OCI-LY7 (cell line): ENCODE measurements at regions not wholly inside any gene's neighbourhood (a gene's known extent, or its start where the extent isn't known, plus 50 kb on each side); places are given as distances from the start of the nearest gene placed in this dataset.

Experiments used
- BruUV-seq: library from RNA; stranded (reverse); fragments of 400-500 nt; replicated peaks from 2 replicates; lab custom pipeline; 2021; lab: Mats Ljungman, UMichigan
- CTCF ChIA-PET: fragments of 300-600 bp; sonication (Branson Sonifier 250); formaldehyde crosslinking; loops from one replicate; lab custom pipeline; 2022; ENCODE audit warnings: antibody characterized with exemption; ENCODE audit not compliant: unreplicated experiment; lab: Charles Lee
- POLR2A ChIA-PET: fragments of 300-600 bp; sonication (Branson Sonifier 250); formaldehyde crosslinking; loops from one replicate; lab custom pipeline; 2022; ENCODE audit warnings: antibody characterized with exemption; lab: Charles Lee
- DNase-seq: peaks from one replicate; pipeline ENCODE4 v3.0.0-alpha.2; 2015; ENCODE audit warnings: low spot score
- H2AFZ ChIP-seq: fragments of 200-600 bp; sonication (generic), shearing (Covaris generic); 2 replicates; pipeline ENCODE4 v1.6.1; 2014; ENCODE audit warnings: mild to moderate bottlenecking, antibody characterized with exemption, low read length, moderate library complexity
- H3K27ac ChIP-seq: fragments of 200-600 bp; sonication (generic); 2 replicates; pipeline ENCODE4 v1.5.1; 2014; ENCODE audit warnings: mixed run types, low read depth, mild to moderate bottlenecking, moderate library complexity, low read length, inconsistent platforms; ENCODE audit not compliant: poor library complexity, severe bottlenecking
- H3K36me3 ChIP-seq: fragments of 200-600 bp; sonication (generic); 2 replicates; pipeline ENCODE4 v1.6.1; 2014; ENCODE audit warnings: mild to moderate bottlenecking, antibody characterized with exemption, low read length, moderate library complexity, mixed read lengths; ENCODE audit not compliant: insufficient read depth
- H3K4me1 ChIP-seq: fragments of 200-600 bp; sonication (generic); 2 replicates; pipeline ENCODE4 v1.5.1; 2014; ENCODE audit warnings: mild to moderate bottlenecking, low read length; ENCODE audit not compliant: insufficient read depth, poor library complexity, severe bottlenecking
- H3K4me2 ChIP-seq: fragments of 200-600 bp; sonication (generic); 2 replicates; pipeline ENCODE4 v1.6.1; 2014; ENCODE audit warnings: mild to moderate bottlenecking, low read length
- H3K4me3 ChIP-seq: fragments of 200-600 bp; sonication (generic); 2 replicates; pipeline ENCODE4 v1.5.1; 2014; ENCODE audit warnings: mild to moderate bottlenecking, low read depth, low read length; ENCODE audit not compliant: poor library complexity, severe bottlenecking
- H3K79me2 ChIP-seq: fragments of 200-600 bp; sonication (generic); 2 replicates; pipeline ENCODE4 v1.6.1; 2016; ENCODE audit warnings: low read depth, mild to moderate bottlenecking, low read length, moderate library complexity, mixed read lengths; ENCODE audit not compliant: insufficient read depth
- H3K9me2 ChIP-seq: fragments of 200-600 bp; sonication (generic); 2 replicates; pipeline ENCODE4 v1.6.1; 2016; ENCODE audit warnings: mild to moderate bottlenecking, low read length, mixed read lengths; ENCODE audit not compliant: insufficient read depth
- H3K9me3 ChIP-seq: fragments of 200-600 bp; sonication (generic); 2 replicates; pipeline ENCODE4 v1.6.1; 2014; ENCODE audit warnings: mild to moderate bottlenecking, mixed run types, low read length, mixed read lengths
- H4K20me1 ChIP-seq: fragments of 200-600 bp; sonication (generic); 2 replicates; pipeline ENCODE4 v1.6.1; 2014; ENCODE audit warnings: mild to moderate bottlenecking, antibody characterized with exemption, low read length, moderate library complexity, mixed read lengths; ENCODE audit not compliant: insufficient read depth
- CTCF ChIP-seq: fragments of 200-600 bp; sonication (generic); conservative IDR thresholded peaks from 2 replicates; pipeline ENCODE4 v1.5.1; 2014; ENCODE audit warnings: mild to moderate bottlenecking, antibody characterized with exemption, low read length, moderate library complexity, mixed read lengths
- EZH2phosphoT487 ChIP-seq: fragments of 200-600 bp; sonication (generic); IDR thresholded peaks from 2 replicates; pipeline ENCODE4 v1.6.1; 2018; ENCODE audit warnings: low read depth, borderline replicate concordance, mild to moderate bottlenecking, mixed run types, antibody characterized with exemption, low read length, moderate library complexity, mixed read lengths
- intact Hi-C: fragments of 100-400 bp; cut with micrococcal nuclease; formaldehyde crosslinking; loops from one replicate; pipeline ENCODE4 v1.10.0; 2022; ENCODE audit not compliant: unreplicated experiment

- no peaks in the 10 kb centered on the region for H3K36me3 ChIP-seq
- no peak for DNase-seq
- ChIA-PET CTCF (no interaction called here), POLR2A (no interaction called here)
- H3K9me2 ChIP-seq, result no peaks in the 10 kb centered on the region
- no peaks in the 10 kb centered on the region for H3K4me1 ChIP-seq
- TF ChIP-seq CTCF (no peak), EZH2phosphoT487 (no peak)
- no peak overlapping the region for H2AFZ ChIP-seq
- no peaks in the 10 kb centered on the region for H4K20me1 ChIP-seq
- no peaks in the 10 kb centered on the region for H3K9me3 ChIP-seq
- no peak overlapping the region for H3K27ac ChIP-seq
- BruUV-seq, result no TSS peak
- no peaks in the 10 kb centered on the region for H3K79me2 ChIP-seq
- no peak overlapping the region for H3K4me3 ChIP-seq
- intact Hi-C loops, result no loop called here
- H3K4me2 ChIP-seq, result no peak overlapping the region
Measured at GRCh38 chr2:220120041-220120440, 492.6 kb downstream of the SLC4A3 start.

- no peak overlapping the region for H2AFZ ChIP-seq
- H3K9me3 ChIP-seq, result no peaks in the 10 kb centered on the region
- DNase-seq, result no peak
- no TSS peak for BruUV-seq
- TF ChIP-seq EZH2phosphoT487 (no peak), CTCF (no peak)
- CTCF ChIA-PET, result no interaction called here
- no peaks in the 10 kb centered on the region for H3K4me1 ChIP-seq
- intact Hi-C loops, result no loop called here
- H3K9me2 ChIP-seq, result no peaks in the 10 kb centered on the region
- no peaks in the 10 kb centered on the region for H3K36me3 ChIP-seq
- H3K27ac ChIP-seq, result no peak overlapping the region
- H3K79me2 ChIP-seq, result no peaks in the 10 kb centered on the region
- no peaks in the 10 kb centered on the region for H4K20me1 ChIP-seq
- POLR2A ChIA-PET, result no interaction called here
- H3K4me2 ChIP-seq, result no peak overlapping the region
- H3K4me3 ChIP-seq, result no peak overlapping the region
Measured at GRCh38 chr2:220123751-220124150, 496.3 kb downstream of the SLC4A3 start.

GRCh38 chr2:220125551-220125950 is 498.1 kb downstream of the SLC4A3 start:
- POLR2A ChIA-PET, result no interaction called here
- CTCF ChIA-PET, result no interaction called here
- Histone ChIP-seq H3K79me2 (no peaks in the 10 kb centered on the region), H3K36me3 (no peaks in the 10 kb centered on the region), H4K20me1 (no peaks in the 10 kb centered on the region), H3K9me3 (no peaks in the 10 kb centered on the region), H3K9me2 (no peaks in the 10 kb centered on the region), H3K27ac (no peak overlapping the region), H3K4me1 (no peaks in the 10 kb centered on the region), H3K4me2 (no peak overlapping the region), H2AFZ (no peak overlapping the region), H3K4me3 (no peak overlapping the region)
- intact Hi-C loops, result no loop called here
- no peak for DNase-seq
- TF ChIP-seq EZH2phosphoT487 (no peak), CTCF (no peak)
- BruUV-seq, result no TSS peak
